GM23338 (cell line): ENCODE measurements at regions not wholly inside any gene's neighbourhood (a gene's known extent, or its start where the extent isn't known, plus 50 kb on each side); places are given as distances from the start of the nearest gene placed in this dataset.

Experiments used
- ATAC-seq: fragments of 200-7000 bp; cut with Tn5 transposase; 3 replicates; pipeline ENCODE4 v1.9.1; 2020
- DNase-seq: peaks from one replicate; pipeline ENCODE4 v3.0.0-alpha.2; 2015; ENCODE audit warnings: low spot score
- H2AFZ ChIP-seq: fragments of 200-600 bp; sonication (generic); 2 replicates; pipeline ENCODE4 v1.8.0; 2016; ENCODE audit warnings: antibody characterized with exemption, mild to moderate bottlenecking, moderate library complexity
- H3F3A ChIP-seq: fragments of 200-600 bp; sonication (generic); replicated peaks from 2 replicates; pipeline ENCODE4 v1.8.0; 2017; ENCODE audit warnings: antibody characterized with exemption, mixed run types, low read depth
- H3K27ac ChIP-seq: fragments of 200-600 bp; sonication (generic); 2 replicates; pipeline ENCODE4 v1.6.1; 2016; ENCODE audit warnings: low read depth
- H3K27me3 ChIP-seq: fragments of 200-600 bp; sonication (generic); 2 replicates; pipeline ENCODE4 v1.8.0; 2016; ENCODE audit warnings: mild to moderate bottlenecking, mixed run types, moderate library complexity; ENCODE audit not compliant: insufficient read depth
- H3K36me3 ChIP-seq: fragments of 200-600 bp; sonication (generic); 2 replicates; pipeline ENCODE4 v1.8.0; 2016; ENCODE audit warnings: mild to moderate bottlenecking; ENCODE audit not compliant: insufficient read depth
- H3K4me1 ChIP-seq: fragments of 200-600 bp; sonication (generic); 2 replicates; pipeline ENCODE4 v1.8.0; 2016; ENCODE audit warnings: mild to moderate bottlenecking, moderate library complexity; ENCODE audit not compliant: insufficient read depth
- H3K4me2 ChIP-seq: fragments of 200-600 bp; sonication (generic); 2 replicates; pipeline ENCODE4 v1.7.1; 2017; ENCODE audit warnings: mixed run types
- H3K4me3 ChIP-seq: fragments of 200-600 bp; sonication (generic); 2 replicates; pipeline ENCODE4 v1.6.1; 2016; ENCODE audit warnings: mixed run types
- H3K79me2 ChIP-seq: fragments of 200-600 bp; sonication (generic); replicated peaks from 2 replicates; pipeline ENCODE4 v1.8.0; 2017; ENCODE audit warnings: mild to moderate bottlenecking; ENCODE audit not compliant: insufficient read depth
- H3K9me2 ChIP-seq: fragments of 200-600 bp; sonication (generic); 2 replicates; pipeline ENCODE4 v1.8.0; 2017; ENCODE audit not compliant: insufficient read depth
- H4K20me1 ChIP-seq: fragments of 200-600 bp; sonication (generic); replicated peaks from 2 replicates; pipeline ENCODE4 v1.8.0; 2017; ENCODE audit warnings: mild to moderate bottlenecking; ENCODE audit not compliant: insufficient read depth
- H3K27ac Mint-ChIP-seq: 2 replicates; pipeline ENCODE4 v1.8.0; 2020; ENCODE audit warnings: inconsistent platforms, mild to moderate bottlenecking, moderate library complexity, mixed read lengths
- H3K27me3 Mint-ChIP-seq: 3 replicates; pipeline ENCODE4 v1.8.0; 2022; ENCODE audit warnings: low read depth, mild to moderate bottlenecking, moderate library complexity, mixed read lengths, inconsistent platforms; ENCODE audit not compliant: insufficient read depth, poor library complexity
- H3K36me3 Mint-ChIP-seq: 3 replicates; pipeline ENCODE4 v1.8.0; 2021; ENCODE audit warnings: low read depth, mild to moderate bottlenecking, inconsistent platforms, moderate library complexity, mixed read lengths
- H3K4me1 Mint-ChIP-seq: 3 replicates; pipeline ENCODE4 v1.8.0; 2020; ENCODE audit warnings: mild to moderate bottlenecking, inconsistent platforms, mixed read lengths
- H3K4me3 Mint-ChIP-seq: 3 replicates; pipeline ENCODE4 v1.8.0; 2021; ENCODE audit warnings: moderate library complexity, mild to moderate bottlenecking, inconsistent platforms, mixed read lengths
- H3K9me3 Mint-ChIP-seq: 3 replicates; pipeline ENCODE4 v1.8.0; 2020; ENCODE audit warnings: moderate library complexity, mild to moderate bottlenecking, inconsistent platforms, mixed read lengths
- CREB1 ChIP-seq: fragments of 250-450 bp; sonication (Bioruptor Pico); IDR thresholded peaks from 2 replicates; pipeline ENCODE4 v1.5.0; 2020; ENCODE audit warnings: low read depth, mild to moderate bottlenecking, moderate library complexity
- CTCF ChIP-seq, 2 experiments: fragments of 200-600 bp in 1 of 2; sonication (generic) in 1 of 2; conservative IDR thresholded peaks; 2 replicates each; pipeline versions ENCODE4 v1.5.1 to v1.6.1; 2016 to 2017; ENCODE audit warnings: antibody characterized with exemption in 2 of 2, low read depth in 2 of 2, mild to moderate bottlenecking in 2 of 2, moderate library complexity in 1 of 2
- ETS1 ChIP-seq: IDR thresholded peaks from 2 replicates; pipeline ENCODE4 v1.6.1; 2016; ENCODE audit warnings: antibody characterized with exemption
- EZH2 ChIP-seq: fragments of 200-600 bp; sonication (generic); IDR thresholded peaks from one replicate; pipeline ENCODE4 v1.8.0; 2017; ENCODE audit warnings: antibody characterized with exemption, mild to moderate bottlenecking, low read depth; ENCODE audit not compliant: unreplicated experiment
- EZH2phosphoT487 ChIP-seq: fragments of 200-600 bp; sonication (generic); IDR thresholded peaks from one replicate; pipeline ENCODE4 v1.8.1; 2018; ENCODE audit warnings: antibody characterized with exemption; ENCODE audit not compliant: unreplicated experiment
- JUNB ChIP-seq: IDR thresholded peaks from one replicate; pipeline ENCODE4 v1.6.1; 2016; ENCODE audit warnings: antibody characterized with exemption; ENCODE audit not compliant: unreplicated experiment
- NANOG ChIP-seq: IDR thresholded peaks from 2 replicates; pipeline ENCODE4 v1.6.1; 2016; ENCODE audit warnings: antibody characterized with exemption, borderline replicate concordance
- POLR2AphosphoS5 ChIP-seq: IDR thresholded peaks from 2 replicates; pipeline ENCODE4 v1.6.1; 2016; ENCODE audit warnings: antibody characterized with exemption, low read depth
- STAT1 ChIP-seq: IDR thresholded peaks from one replicate; pipeline ENCODE4 v1.6.1; 2016; ENCODE audit warnings: antibody characterized with exemption; ENCODE audit not compliant: unreplicated experiment
- ZNF114 ChIP-seq: fragments of 250-450 bp; sonication (Bioruptor Pico); IDR thresholded peaks from 2 replicates; pipeline ENCODE4 v1.5.0; 2020; ENCODE audit warnings: mild to moderate bottlenecking, moderate library complexity
- ZNF331 ChIP-seq: fragments of 250-450 bp; sonication (Bioruptor Pico); IDR thresholded peaks from 2 replicates; pipeline ENCODE4 v1.5.0; 2020; ENCODE audit warnings: low read depth, mild to moderate bottlenecking, moderate library complexity
- TF ChIP-seq, protein P1 (sequence below): IDR thresholded peaks from one replicate; pipeline ENCODE4 v1.6.1; 2018; ENCODE audit warnings: antibody characterized with exemption; ENCODE audit not compliant: unreplicated experiment
- TF ChIP-seq, protein P2 (sequence below): fragments of 250-450 bp; sonication (Bioruptor Pico); IDR thresholded peaks from 2 replicates; pipeline ENCODE4 v1.5.0; 2020; ENCODE audit warnings: mild to moderate bottlenecking, moderate library complexity

DNA sequence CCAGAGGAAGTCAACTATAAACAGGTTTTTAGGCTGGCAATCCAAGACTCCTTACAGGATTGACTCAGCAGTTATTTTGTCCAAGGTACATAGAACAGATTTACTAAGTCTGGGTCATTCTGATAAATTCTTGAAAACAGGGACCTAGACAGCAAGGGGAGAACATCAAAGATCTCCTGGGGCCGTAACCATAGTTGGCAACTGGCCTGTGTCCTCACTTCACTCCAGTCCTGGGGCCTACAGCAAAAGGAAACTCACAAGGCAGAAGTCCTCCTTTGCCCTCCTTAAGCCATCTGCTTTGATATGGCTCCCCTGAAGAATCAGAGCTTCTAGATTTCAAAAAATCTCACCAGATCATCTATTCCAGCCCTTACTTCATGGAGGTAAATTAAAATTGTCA is 207.2 kb upstream of the IGF1 start:
- no peak for ATAC-seq

More for the DNA sequence above, 207.2 kb upstream of the IGF1 start:
- Histone ChIP-seq H3K27me3 (no peaks in the 10 kb centered on the region), H2AFZ (no peak overlapping the region), H4K20me1 (no peaks in the 10 kb centered on the region), H3K4me3 (no peak overlapping the region), H3K4me2 (no peak overlapping the region), H3K9me2 (0 out of 2 replicates have a peak, but pooled peaks cover 14% of the 10 kb centered on the region), H3K79me2 (no peaks in the 10 kb centered on the region), H3K36me3 (no peaks in the 10 kb centered on the region), H3K4me1 (peaks cover 14% of the 10 kb centered on the region; the same call in 1 of the 2 replicates), H3K27ac (no peak overlapping the region), H3F3A (no peaks in the 10 kb centered on the region)
- DNase-seq = no peak
- Mint-ChIP-seq H3K4me1 (peaks cover 26% of the 10 kb centered on the region), H3K9me3 (no peaks in the 10 kb centered on the region; the same call in 2 of the 3 replicates), H3K27me3 (no peaks in the 10 kb centered on the region), H3K36me3 (no peaks in the 10 kb centered on the region), H3K27ac (no peak overlapping the region), H3K4me3 (no peak overlapping the region)
- TF ChIP-seq ZNF114 (CRISPR knock-in tag) = no peak
- no peak for TF ChIP-seq CREB1 (CRISPR knock-in tag)
- no peak for TF ChIP-seq CTCF (conservative IDR thresholded peaks at IDR 0.05; ENCODE audit: low read depth in 2 of 2)
- TF ChIP-seq EZH2 = no peak
- TF ChIP-seq ZNF331 = no peak
- no peak for TF ChIP-seq JUNB
- TF ChIP-seq, protein P1, sequence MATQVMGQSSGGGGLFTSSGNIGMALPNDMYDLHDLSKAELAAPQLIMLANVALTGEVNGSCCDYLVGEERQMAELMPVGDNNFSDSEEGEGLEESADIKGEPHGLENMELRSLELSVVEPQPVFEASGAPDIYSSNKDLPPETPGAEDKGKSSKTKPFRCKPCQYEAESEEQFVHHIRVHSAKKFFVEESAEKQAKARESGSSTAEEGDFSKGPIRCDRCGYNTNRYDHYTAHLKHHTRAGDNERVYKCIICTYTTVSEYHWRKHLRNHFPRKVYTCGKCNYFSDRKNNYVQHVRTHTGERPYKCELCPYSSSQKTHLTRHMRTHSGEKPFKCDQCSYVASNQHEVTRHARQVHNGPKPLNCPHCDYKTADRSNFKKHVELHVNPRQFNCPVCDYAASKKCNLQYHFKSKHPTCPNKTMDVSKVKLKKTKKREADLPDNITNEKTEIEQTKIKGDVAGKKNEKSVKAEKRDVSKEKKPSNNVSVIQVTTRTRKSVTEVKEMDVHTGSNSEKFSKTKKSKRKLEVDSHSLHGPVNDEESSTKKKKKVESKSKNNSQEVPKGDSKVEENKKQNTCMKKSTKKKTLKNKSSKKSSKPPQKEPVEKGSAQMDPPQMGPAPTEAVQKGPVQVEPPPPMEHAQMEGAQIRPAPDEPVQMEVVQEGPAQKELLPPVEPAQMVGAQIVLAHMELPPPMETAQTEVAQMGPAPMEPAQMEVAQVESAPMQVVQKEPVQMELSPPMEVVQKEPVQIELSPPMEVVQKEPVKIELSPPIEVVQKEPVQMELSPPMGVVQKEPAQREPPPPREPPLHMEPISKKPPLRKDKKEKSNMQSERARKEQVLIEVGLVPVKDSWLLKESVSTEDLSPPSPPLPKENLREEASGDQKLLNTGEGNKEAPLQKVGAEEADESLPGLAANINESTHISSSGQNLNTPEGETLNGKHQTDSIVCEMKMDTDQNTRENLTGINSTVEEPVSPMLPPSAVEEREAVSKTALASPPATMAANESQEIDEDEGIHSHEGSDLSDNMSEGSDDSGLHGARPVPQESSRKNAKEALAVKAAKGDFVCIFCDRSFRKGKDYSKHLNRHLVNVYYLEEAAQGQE = no peak
- no peak for TF ChIP-seq NANOG
- TF ChIP-seq, protein P2, sequence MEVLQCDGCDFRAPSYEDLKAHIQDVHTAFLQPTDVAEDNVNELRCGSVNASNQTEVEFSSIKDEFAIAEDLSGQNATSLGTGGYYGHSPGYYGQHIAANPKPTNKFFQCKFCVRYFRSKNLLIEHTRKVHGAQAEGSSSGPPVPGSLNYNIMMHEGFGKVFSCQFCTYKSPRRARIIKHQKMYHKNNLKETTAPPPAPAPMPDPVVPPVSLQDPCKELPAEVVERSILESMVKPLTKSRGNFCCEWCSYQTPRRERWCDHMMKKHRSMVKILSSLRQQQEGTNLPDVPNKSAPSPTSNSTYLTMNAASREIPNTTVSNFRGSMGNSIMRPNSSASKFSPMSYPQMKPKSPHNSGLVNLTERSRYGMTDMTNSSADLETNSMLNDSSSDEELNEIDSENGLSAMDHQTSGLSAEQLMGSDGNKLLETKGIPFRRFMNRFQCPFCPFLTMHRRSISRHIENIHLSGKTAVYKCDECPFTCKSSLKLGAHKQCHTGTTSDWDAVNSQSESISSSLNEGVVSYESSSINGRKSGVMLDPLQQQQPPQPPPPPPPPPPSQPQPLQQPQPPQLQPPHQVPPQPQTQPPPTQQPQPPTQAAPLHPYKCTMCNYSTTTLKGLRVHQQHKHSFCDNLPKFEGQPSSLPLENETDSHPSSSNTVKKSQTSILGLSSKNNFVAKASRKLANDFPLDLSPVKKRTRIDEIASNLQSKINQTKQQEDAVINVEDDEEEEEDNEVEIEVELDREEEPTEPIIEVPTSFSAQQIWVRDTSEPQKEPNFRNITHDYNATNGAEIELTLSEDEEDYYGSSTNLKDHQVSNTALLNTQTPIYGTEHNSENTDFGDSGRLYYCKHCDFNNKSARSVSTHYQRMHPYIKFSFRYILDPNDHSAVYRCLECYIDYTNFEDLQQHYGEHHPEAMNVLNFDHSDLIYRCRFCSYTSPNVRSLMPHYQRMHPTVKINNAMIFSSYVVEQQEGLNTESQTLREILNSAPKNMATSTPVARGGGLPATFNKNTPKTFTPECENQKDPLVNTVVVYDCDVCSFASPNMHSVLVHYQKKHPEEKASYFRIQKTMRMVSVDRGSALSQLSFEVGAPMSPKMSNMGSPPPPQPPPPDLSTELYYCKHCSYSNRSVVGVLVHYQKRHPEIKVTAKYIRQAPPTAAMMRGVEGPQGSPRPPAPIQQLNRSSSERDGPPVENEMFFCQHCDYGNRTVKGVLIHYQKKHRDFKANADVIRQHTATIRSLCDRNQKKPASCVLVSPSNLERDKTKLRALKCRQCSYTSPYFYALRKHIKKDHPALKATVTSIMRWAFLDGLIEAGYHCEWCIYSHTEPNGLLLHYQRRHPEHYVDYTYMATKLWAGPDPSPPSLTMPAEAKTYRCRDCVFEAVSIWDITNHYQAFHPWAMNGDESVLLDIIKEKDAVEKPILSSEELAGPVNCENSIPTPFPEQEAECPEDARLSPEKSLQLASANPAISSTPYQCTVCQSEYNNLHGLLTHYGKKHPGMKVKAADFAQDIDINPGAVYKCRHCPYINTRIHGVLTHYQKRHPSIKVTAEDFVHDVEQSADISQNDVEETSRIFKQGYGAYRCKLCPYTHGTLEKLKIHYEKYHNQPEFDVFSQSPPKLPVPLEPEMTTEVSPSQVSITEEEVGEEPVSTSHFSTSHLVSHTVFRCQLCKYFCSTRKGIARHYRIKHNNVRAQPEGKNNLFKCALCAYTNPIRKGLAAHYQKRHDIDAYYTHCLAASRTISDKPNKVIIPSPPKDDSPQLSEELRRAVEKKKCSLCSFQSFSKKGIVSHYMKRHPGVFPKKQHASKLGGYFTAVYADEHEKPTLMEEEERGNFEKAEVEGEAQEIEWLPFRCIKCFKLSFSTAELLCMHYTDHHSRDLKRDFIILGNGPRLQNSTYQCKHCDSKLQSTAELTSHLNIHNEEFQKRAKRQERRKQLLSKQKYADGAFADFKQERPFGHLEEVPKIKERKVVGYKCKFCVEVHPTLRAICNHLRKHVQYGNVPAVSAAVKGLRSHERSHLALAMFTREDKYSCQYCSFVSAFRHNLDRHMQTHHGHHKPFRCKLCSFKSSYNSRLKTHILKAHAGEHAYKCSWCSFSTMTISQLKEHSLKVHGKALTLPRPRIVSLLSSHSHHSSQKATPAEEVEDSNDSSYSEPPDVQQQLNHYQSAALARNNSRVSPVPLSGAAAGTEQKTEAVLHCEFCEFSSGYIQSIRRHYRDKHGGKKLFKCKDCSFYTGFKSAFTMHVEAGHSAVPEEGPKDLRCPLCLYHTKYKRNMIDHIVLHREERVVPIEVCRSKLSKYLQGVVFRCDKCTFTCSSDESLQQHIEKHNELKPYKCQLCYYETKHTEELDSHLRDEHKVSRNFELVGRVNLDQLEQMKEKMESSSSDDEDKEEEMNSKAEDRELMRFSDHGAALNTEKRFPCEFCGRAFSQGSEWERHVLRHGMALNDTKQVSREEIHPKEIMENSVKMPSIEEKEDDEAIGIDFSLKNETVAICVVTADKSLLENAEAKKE (CRISPR knock-in tag) = no peak
- TF ChIP-seq POLR2AphosphoS5 = no peak
- no peak for TF ChIP-seq EZH2phosphoT487
- TF ChIP-seq STAT1 = no peak
- TF ChIP-seq ETS1 = no peak
